ENCODE measurements at regions not wholly inside any gene's neighbourhood (a gene's known extent, or its start where the extent isn't known, plus 50 kb on each side); places are given as distances from the start of the nearest gene placed in this dataset.

DNA sequence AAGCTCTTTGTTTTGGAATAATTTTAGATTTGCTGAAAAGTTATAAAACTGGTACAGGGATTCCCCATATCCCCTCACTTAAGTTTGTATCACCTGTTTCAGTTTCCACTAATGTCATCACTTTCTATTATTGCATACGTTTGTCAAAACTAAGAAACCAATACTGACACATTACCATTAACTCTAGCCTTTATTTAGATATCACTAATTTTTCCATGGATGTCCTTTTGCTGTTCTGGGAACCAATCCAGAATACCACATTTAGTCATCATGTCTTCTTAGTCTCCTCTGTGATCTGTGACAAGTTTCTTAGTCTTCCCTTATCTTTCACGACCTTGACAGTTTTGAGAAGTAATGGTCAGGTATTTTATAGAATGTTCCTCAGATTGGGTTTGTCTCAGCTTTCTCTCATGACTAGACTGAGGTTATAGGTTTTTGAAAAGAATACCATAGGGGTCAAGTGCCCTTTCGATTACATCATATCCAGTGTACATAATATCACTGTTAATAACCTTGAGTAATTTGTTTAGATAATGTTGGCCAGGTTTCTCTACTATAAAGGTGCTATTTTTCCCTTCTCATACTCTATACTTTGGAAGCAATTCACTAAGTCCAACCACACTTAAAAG, 51.9 kb upstream of the NMUR2 start:
- WGBS, 2 donors = 82 to 89% methylated on average over 3 of the region's 3 CpGs
- Histone ChIP-seq H3K4me3 (no peak overlapping the region), H3K27me3 (no peaks in the 10 kb centered on the region), H3K9me3 (no peaks in the 10 kb centered on the region), H3K4me1 (no peaks in the 10 kb centered on the region), H3K27ac (no peak overlapping the region), H3K36me3 (no peaks in the 10 kb centered on the region)
- TF ChIP-seq, protein P1, sequence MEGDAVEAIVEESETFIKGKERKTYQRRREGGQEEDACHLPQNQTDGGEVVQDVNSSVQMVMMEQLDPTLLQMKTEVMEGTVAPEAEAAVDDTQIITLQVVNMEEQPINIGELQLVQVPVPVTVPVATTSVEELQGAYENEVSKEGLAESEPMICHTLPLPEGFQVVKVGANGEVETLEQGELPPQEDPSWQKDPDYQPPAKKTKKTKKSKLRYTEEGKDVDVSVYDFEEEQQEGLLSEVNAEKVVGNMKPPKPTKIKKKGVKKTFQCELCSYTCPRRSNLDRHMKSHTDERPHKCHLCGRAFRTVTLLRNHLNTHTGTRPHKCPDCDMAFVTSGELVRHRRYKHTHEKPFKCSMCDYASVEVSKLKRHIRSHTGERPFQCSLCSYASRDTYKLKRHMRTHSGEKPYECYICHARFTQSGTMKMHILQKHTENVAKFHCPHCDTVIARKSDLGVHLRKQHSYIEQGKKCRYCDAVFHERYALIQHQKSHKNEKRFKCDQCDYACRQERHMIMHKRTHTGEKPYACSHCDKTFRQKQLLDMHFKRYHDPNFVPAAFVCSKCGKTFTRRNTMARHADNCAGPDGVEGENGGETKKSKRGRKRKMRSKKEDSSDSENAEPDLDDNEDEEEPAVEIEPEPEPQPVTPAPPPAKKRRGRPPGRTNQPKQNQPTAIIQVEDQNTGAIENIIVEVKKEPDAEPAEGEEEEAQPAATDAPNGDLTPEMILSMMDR (IDR thresholded peaks at IDR 0.05) = no peak
- TF ChIP-seq POLR2A (IDR thresholded peaks at IDR 0.05) (no peak), EP300 (IDR thresholded peaks at IDR 0.05) (no peak)
- DNase-seq (ENCODE audit: low spot score in 2 of 2) = no peak

DNA sequence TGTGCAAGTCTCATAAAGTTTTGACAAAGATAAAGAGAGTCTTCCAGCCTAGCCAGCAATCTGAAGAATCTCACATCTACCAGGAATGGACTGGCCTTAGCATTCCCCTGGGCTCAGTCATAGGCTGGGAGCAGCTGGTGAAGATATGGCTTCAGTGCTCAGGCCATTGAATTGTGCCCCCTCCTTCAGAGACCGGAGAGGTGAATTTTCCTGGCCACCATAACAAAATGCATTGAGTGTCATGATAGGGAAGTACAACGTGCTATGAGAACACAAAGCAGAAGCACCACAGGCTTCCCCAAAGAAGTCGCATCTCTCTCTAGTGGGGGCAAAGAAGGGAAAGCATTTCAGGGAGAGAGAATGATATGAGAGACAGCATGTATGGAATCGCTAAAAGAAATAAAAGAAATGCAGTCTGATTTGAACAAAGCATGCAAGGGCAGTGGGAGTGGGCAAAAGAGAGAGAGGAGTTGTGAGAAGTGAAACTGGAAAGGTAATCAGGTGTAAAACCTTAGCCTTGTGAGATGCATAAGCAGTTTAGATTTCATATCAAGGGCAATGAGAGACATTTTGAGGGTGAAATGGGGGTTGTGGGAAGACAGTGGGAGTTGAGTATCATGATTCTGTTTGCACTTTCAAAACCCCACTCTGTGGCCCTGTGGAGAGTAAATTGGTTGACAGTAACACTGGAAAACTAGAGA, 57.1 kb upstream of the NMUR2 start:
- Histone ChIP-seq H3K9me3 (no peaks in the 10 kb centered on the region), H3K4me3 (no peak overlapping the region), H3K36me3 (no peaks in the 10 kb centered on the region), H3K27ac (no peak overlapping the region), H3K4me1 (no peaks in the 10 kb centered on the region), H3K27me3 (no peaks in the 10 kb centered on the region)
- TF ChIP-seq POLR2A (IDR thresholded peaks at IDR 0.05) (no peak), EP300 (IDR thresholded peaks at IDR 0.05) (no peak)
- TF ChIP-seq, protein P1 (IDR thresholded peaks at IDR 0.05) = no peak
- no peak for DNase-seq (ENCODE audit: low spot score in 2 of 2)
- WGBS, 2 donors = 80 to 89% methylated on average over 4 of the region's 4 CpGs

DNA sequence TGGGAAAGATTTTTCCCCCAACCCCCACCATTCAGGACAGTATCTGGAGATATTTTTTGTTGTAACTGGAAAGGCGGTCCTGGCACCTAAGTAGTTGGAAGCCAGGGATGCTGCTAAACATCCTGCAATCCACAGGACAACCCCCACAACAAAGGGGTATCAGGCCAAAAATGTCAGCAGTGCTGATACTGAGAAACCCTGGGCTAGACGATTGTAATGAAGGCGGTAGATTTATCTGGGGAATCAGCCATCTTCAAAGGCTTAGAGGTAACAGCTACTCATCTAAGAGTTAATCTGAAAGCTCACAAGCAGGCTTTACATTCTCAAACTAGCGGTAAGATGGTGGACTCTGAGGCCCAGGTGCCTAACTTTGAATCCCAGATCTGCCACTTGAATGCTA, 59.0 kb upstream of the NMUR2 start:
- no peak for DNase-seq (ENCODE audit: low spot score in 2 of 2)
- Histone ChIP-seq H3K4me1 (no peaks in the 10 kb centered on the region), H3K27me3 (no peaks in the 10 kb centered on the region), H3K4me3 (no peak overlapping the region), H3K27ac (no peak overlapping the region), H3K36me3 (no peaks in the 10 kb centered on the region), H3K9me3 (no peaks in the 10 kb centered on the region)
- 90 to 93% methylated on average over 4 of the region's 4 CpGs for WGBS, 2 donors
- TF ChIP-seq, protein P1 (IDR thresholded peaks at IDR 0.05) = no peak
- TF ChIP-seq EP300 (IDR thresholded peaks at IDR 0.05) (no peak), POLR2A (IDR thresholded peaks at IDR 0.05) (no peak)

DNA sequence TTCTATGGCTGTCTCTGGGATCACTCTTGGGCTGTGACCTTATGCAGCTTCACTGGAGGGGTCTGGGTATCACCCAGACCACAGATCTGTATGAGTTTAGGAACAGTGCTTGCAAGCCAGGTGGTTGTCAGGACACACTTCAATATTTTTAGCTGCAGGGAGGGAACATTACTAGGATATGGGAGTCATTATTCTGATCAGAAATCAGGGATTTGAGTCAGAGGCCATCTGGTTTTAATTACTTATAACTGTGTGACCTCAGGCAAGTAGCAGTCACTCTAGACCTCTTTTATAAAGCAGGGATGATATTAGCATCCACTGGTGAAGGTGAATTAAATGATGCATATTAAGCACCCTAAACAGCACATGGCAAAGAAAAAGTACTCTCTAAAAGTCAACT, 60.1 kb upstream of the NMUR2 start:
- H3K4me1 ChIP-seq = no peaks in the 10 kb centered on the region
- H3K36me3 ChIP-seq = no peaks in the 10 kb centered on the region
- no peak for TF ChIP-seq POLR2A (IDR thresholded peaks at IDR 0.05)
- TF ChIP-seq, protein P1 (IDR thresholded peaks at IDR 0.05) = no peak
- no peak for TF ChIP-seq EP300 (IDR thresholded peaks at IDR 0.05)
- no peak overlapping the region for H3K4me3 ChIP-seq
- no peaks in the 10 kb centered on the region for H3K9me3 ChIP-seq
- H3K27me3 ChIP-seq = no peaks in the 10 kb centered on the region
- H3K27ac ChIP-seq = no peak overlapping the region
- no peak for DNase-seq (ENCODE audit: low spot score in 2 of 2)

DNA sequence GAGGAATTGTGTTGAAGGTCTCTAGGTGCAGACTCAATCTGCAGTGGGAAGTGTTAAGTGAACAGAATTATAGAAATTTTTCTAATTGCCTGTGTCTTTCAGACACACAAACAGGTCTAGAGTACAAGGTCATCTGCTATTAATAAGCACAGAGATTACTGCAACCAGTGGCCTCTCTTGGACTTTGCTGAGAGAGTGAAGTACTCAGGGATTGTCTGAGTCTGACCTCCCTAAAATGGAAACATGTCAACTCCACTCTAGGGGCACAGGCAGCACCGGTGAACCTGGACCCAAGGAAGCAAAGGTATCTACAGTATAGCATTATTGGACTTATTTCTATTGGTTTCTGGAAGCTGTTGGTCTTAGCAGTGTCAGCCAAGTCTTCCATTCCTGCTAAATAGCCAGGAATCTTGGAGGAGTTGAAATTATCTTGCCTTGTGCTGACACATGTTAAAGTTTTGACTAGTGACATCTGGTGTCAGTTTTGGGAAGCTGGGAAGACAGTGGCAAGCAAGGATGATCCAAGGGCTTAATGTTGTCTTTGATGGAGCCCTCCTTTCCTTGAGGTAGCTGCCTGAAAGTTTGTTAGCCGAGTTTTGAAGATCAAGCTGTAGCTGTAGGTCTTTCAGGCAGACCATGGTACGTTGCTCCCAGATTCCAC, 61.1 kb upstream of the NMUR2 start:
- WGBS, 2 donors = 77 to 95% methylated on average over 3 of the region's 3 CpGs
- no peak for DNase-seq (ENCODE audit: low spot score in 2 of 2)
- no peaks in the 10 kb centered on the region for H3K27me3 ChIP-seq
- H3K36me3 ChIP-seq = no peaks in the 10 kb centered on the region
- H3K4me3 ChIP-seq = no peak overlapping the region
- H3K9me3 ChIP-seq = no peaks in the 10 kb centered on the region
- no peaks in the 10 kb centered on the region for H3K4me1 ChIP-seq
- H3K27ac ChIP-seq = no peak overlapping the region
- TF ChIP-seq, protein P1 (IDR thresholded peaks at IDR 0.05) = no peak
- TF ChIP-seq EP300 (IDR thresholded peaks at IDR 0.05) (no peak), POLR2A (IDR thresholded peaks at IDR 0.05) (no peak)
